HCT116 (cell line): ENCODE measurements at regions not wholly inside any gene's neighbourhood (a gene's known extent, or its start where the extent isn't known, plus 50 kb on each side); places are given as distances from the start of the nearest gene placed in this dataset.

Experiments used
- ATAC-seq: fragments of 200-7000 bp; cut with Tn5 transposase; 2 replicates; pipeline ENCODE4 v1.9.1; 2020; ENCODE audit warnings: mild to moderate bottlenecking, moderate library complexity
- BruUV-seq: library from RNA; stranded (reverse); fragments of 400-500 nt; replicated peaks from 2 replicates; lab custom pipeline; 2021; lab: Mats Ljungman, UMichigan
- CTCF ChIA-PET: fragments of 300-600 bp; sonication (Branson Sonifier 250); formaldehyde crosslinking; loops from one replicate; lab custom pipeline; 2021; ENCODE audit warnings: antibody characterized with exemption; lab: Charles Lee
- POLR2A ChIA-PET: fragments of 300-600, 350-600 bp; sonication (Branson Sonifier 250); formaldehyde crosslinking; loops from one replicate; lab custom pipeline; 2021; ENCODE audit warnings: antibody characterized with exemption; lab: Charles Lee
- RAD21 ChIA-PET, 2 experiments: fragments of 300-600 bp; sonication (Branson Sonifier 250); formaldehyde crosslinking; loops; one replicate each; lab custom pipeline; 2023; ENCODE audit warnings: low total read pairs in 2 of 2; ENCODE audit not compliant: uncharacterized antibody in 2 of 2, unreplicated experiment in 2 of 2, low non-redundant PET in 1 of 2; lab: Charles Lee
- DNase-seq: peaks from one replicate; pipeline ENCODE4 v3.0.0-alpha.2; 2010; ENCODE audit warnings: low read depth, low spot score
- H2AFZ ChIP-seq: fragments of 200-600 bp; shearing (Covaris generic), sonication (generic); 2 replicates; pipeline ENCODE4 v1.6.1; 2017; ENCODE audit warnings: low read depth, mixed run types, mixed read lengths, antibody characterized with exemption, low read length; ENCODE audit not compliant: poor library complexity, severe bottlenecking
- H3K27ac ChIP-seq: 2 replicates; pipeline ENCODE4 v1.5.1; 2012; ENCODE audit warnings: low read depth, low read length
- H3K27me3 ChIP-seq: fragments of 200-600 bp; sonication (generic); 2 replicates; pipeline ENCODE4 v1.6.1; 2016; ENCODE audit warnings: mixed run types, low read length, mixed read lengths; ENCODE audit not compliant: insufficient read depth
- H3K36me3 ChIP-seq, 2 experiments: fragments of 200-500 bp in 1 of 2; fragments of 200-600 bp in 1 of 2; sonication (Bioruptor generic) in 1 of 2; sonication (generic) in 1 of 2; 2 replicates each; pipeline versions ENCODE4 v1.5.1 to v1.6.1; 2014 to 2016; ENCODE audit warnings: low read length in 2 of 2, inconsistent platforms in 1 of 2, mixed read lengths in 1 of 2, mixed run types in 1 of 2; ENCODE audit not compliant: insufficient read depth in 2 of 2, control insufficient read depth in 1 of 2
- H3K4me1 ChIP-seq, 2 experiments: fragments of 200-600 bp in 1 of 2; sonication (generic) in 1 of 2; 2 replicates each; pipeline versions ENCODE4 v1.5.1 to v1.6.1; 2012 to 2017; ENCODE audit warnings: low read length in 2 of 2, inconsistent platforms in 1 of 2, mild to moderate bottlenecking in 1 of 2, mixed read lengths in 1 of 2, mixed run types in 1 of 2, moderate library complexity in 1 of 2; ENCODE audit not compliant: insufficient read depth in 2 of 2, control insufficient read depth in 1 of 2
- H3K4me2 ChIP-seq: fragments of 200-600 bp; sonication (generic); 2 replicates; pipeline ENCODE4 v1.6.1; 2017; ENCODE audit warnings: mixed run types, low read length, mixed read lengths
- H3K4me3 ChIP-seq, 2 experiments: fragments of 200-600 bp in 1 of 2; sonication (generic) in 1 of 2; replicated peaks in 1 of 2; 2 replicates each; pipeline ENCODE4 v1.5.1; 2011 to 2016; ENCODE audit warnings: low read length in 2 of 2, control low read depth in 1 of 2, low read depth in 1 of 2, mild to moderate bottlenecking in 1 of 2, mixed read lengths in 1 of 2, mixed run types in 1 of 2
- H3K79me2 ChIP-seq: fragments of 200-600 bp; sonication (generic); 2 replicates; pipeline ENCODE4 v1.6.1; 2017; ENCODE audit warnings: mild to moderate bottlenecking, mixed run types, low read length, moderate library complexity, mixed read lengths; ENCODE audit not compliant: insufficient read depth
- H3K9ac ChIP-seq: fragments of 200-600 bp; sonication (generic); 2 replicates; pipeline ENCODE4 v1.6.1; 2016; ENCODE audit warnings: low read length, mixed read lengths
- H3K9me2 ChIP-seq: fragments of 200-600 bp; sonication (generic), shearing (Covaris generic); 2 replicates; pipeline ENCODE4 v1.6.1; 2017; ENCODE audit warnings: mixed run types, mild to moderate bottlenecking, moderate library complexity; ENCODE audit not compliant: insufficient read depth
- H3K9me3 ChIP-seq, 2 experiments: fragments of 200-500 bp in 1 of 2; fragments of 200-600 bp in 1 of 2; sonication (Bioruptor generic) in 1 of 2; sonication (generic) in 1 of 2; 2 replicates each; pipeline ENCODE4 v1.6.1; 2014 to 2017; ENCODE audit warnings: low read length in 2 of 2, mixed read lengths in 2 of 2, inconsistent platforms in 1 of 2, low read depth in 1 of 2, mild to moderate bottlenecking in 1 of 2, mixed run types in 1 of 2, moderate library complexity in 1 of 2; ENCODE audit not compliant: control insufficient read depth in 1 of 2, insufficient read depth in 1 of 2
- H4K20me1 ChIP-seq: fragments of 200-600 bp; sonication (generic), shearing (Covaris generic); 2 replicates; pipeline ENCODE4 v1.6.1; 2017; ENCODE audit warnings: mixed run types, mild to moderate bottlenecking, moderate library complexity; ENCODE audit not compliant: insufficient read depth
- ATF3 ChIP-seq: IDR thresholded peaks from 2 replicates; pipeline ENCODE4 v1.6.1; 2012
- CBX3 ChIP-seq: IDR thresholded peaks from 2 replicates; pipeline ENCODE4 v1.6.1; 2012; ENCODE audit warnings: low read depth
- CEBPB ChIP-seq: IDR thresholded peaks from 2 replicates; pipeline ENCODE4 v1.6.1; 2012; ENCODE audit warnings: low read depth
- CTCF ChIP-seq, 3 experiments: fragments of 200-600 bp in 1 of 3; sonication (generic) in 1 of 3; IDR thresholded peaks in 2 of 3; conservative IDR thresholded peaks in 1 of 3; 2 replicates each; pipeline ENCODE4 v1.5.1; 2012 to 2017; ENCODE audit warnings: low read depth in 2 of 3, low read length in 2 of 3, antibody characterized with exemption in 1 of 3, borderline replicate concordance in 1 of 3, control low read depth in 1 of 3, mild to moderate bottlenecking in 1 of 3, mixed read lengths in 1 of 3, mixed run types in 1 of 3, moderate library complexity in 1 of 3; ENCODE audit not compliant: insufficient read depth in 1 of 3
- EGR1 ChIP-seq: IDR thresholded peaks from 2 replicates; pipeline ENCODE4 v1.6.1; 2012; ENCODE audit warnings: low read depth
- ELF1 ChIP-seq: IDR thresholded peaks from 2 replicates; pipeline ENCODE4 v1.6.1; 2012; ENCODE audit warnings: low read depth, borderline replicate concordance
- EZH2 ChIP-seq: fragments of 200-600 bp; sonication (generic); IDR thresholded peaks from 2 replicates; pipeline ENCODE4 v1.6.1; 2017; ENCODE audit warnings: antibody characterized with exemption, mixed run types
- FOSL1 ChIP-seq: IDR thresholded peaks from 2 replicates; pipeline ENCODE4 v1.6.1; 2012; ENCODE audit warnings: low read depth
- JUND ChIP-seq: IDR thresholded peaks from 2 replicates; pipeline ENCODE4 v1.6.1; 2012
- POLR2AphosphoS5 ChIP-seq: IDR thresholded peaks from 2 replicates; pipeline ENCODE4 v1.6.1; 2011; ENCODE audit warnings: mild to moderate bottlenecking, low read depth, low read length, moderate library complexity
- RAD21 ChIP-seq: IDR thresholded peaks from 2 replicates; pipeline ENCODE4 v1.6.1; 2012; ENCODE audit warnings: low read depth, mild to moderate bottlenecking
- SIN3A ChIP-seq: IDR thresholded peaks from 2 replicates; pipeline ENCODE4 v1.6.1; 2012; ENCODE audit warnings: low read depth
- SP1 ChIP-seq: IDR thresholded peaks from 2 replicates; pipeline ENCODE4 v1.6.1; 2012; ENCODE audit warnings: low read depth
- SRF ChIP-seq: IDR thresholded peaks from 2 replicates; pipeline ENCODE4 v1.6.1; 2012; ENCODE audit warnings: low read depth
- TCF7L2 ChIP-seq: IDR thresholded peaks from 2 replicates; pipeline ENCODE4 v1.7.0; 2011; ENCODE audit warnings: borderline replicate concordance, inconsistent platforms; ENCODE audit not compliant: insufficient read depth, insufficient read length; ENCODE audit errors: extremely low read depth
- YY1 ChIP-seq: IDR thresholded peaks from 2 replicates; pipeline ENCODE4 v1.6.1; 2011; ENCODE audit warnings: low read length, low read depth, moderate library complexity, mild to moderate bottlenecking; ENCODE audit not compliant: insufficient replicate concordance; ENCODE audit errors: extremely low read depth
- ZNF274 ChIP-seq: fragments of 200-500 bp; sonication (Bioruptor generic); IDR thresholded peaks from 2 replicates; pipeline ENCODE4 v1.6.1; 2014; ENCODE audit warnings: mild to moderate bottlenecking, low read depth, low read length, inconsistent platforms
- intact Hi-C: fragments of 100-400 bp; cut with micrococcal nuclease; formaldehyde crosslinking; loops from 2 replicates; pipeline ENCODE4 v1.10.0; 2022
- TF ChIP-seq, protein P1 (sequence below): IDR thresholded peaks from 2 replicates; pipeline ENCODE4 v1.6.1; 2011; ENCODE audit warnings: mild to moderate bottlenecking, low read length, moderate library complexity; ENCODE audit not compliant: insufficient replicate concordance; ENCODE audit errors: extremely low read depth
- TF ChIP-seq, protein P2 (sequence below): IDR thresholded peaks from 2 replicates; pipeline ENCODE4 v1.6.1; 2012; ENCODE audit warnings: low read depth

- ATAC-seq (no peak), DNase-seq (no peak)
- Histone ChIP-seq H4K20me1 (no peaks in the 10 kb centered on the region; the same call in 1 of the 2 replicates), H3K9me2 (no peaks in the 10 kb centered on the region), H3K36me3 (no peaks in the 10 kb centered on the region), H3K27me3 (no peaks in the 10 kb centered on the region), H3K4me2 (no peak overlapping the region), H3K4me1 (no peaks in the 10 kb centered on the region), H3K9me3 (no peaks in the 10 kb centered on the region), H3K4me3 (no peak overlapping the region), H2AFZ (no peak overlapping the region), H3K27ac (no peak overlapping the region), H3K79me2 (no peaks in the 10 kb centered on the region), H3K9ac (no peak overlapping the region)
- intact Hi-C loops: no loop called here
- BruUV-seq: no TSS peak
- ChIA-PET CTCF (no interaction called here), POLR2A (no interaction called here), RAD21 (no interaction called here)
- TF ChIP-seq SIN3A (no peak), CTCF (IDR thresholded peaks at IDR 0.05 in 2 of 3, conservative IDR thresholded peaks at IDR 0.05 in 1 of 3; ENCODE audit: borderline replicate concordance in 1 of 3, insufficient read depth in 1 of 3, low read depth in 2 of 3, low read length in 2 of 3) (no peak), YY1 (no peak), TCF7L2 (no peak), SRF (no peak), POLR2AphosphoS5 (no peak), JUND (no peak), EGR1 (no peak), FOSL1 (no peak), EZH2 (no peak), ATF3 (no peak), RAD21 (no peak), SP1 (no peak), CBX3 (no peak), CEBPB (no peak), ELF1 (no peak), ZNF274 (no peak)
- TF ChIP-seq, protein P1, sequence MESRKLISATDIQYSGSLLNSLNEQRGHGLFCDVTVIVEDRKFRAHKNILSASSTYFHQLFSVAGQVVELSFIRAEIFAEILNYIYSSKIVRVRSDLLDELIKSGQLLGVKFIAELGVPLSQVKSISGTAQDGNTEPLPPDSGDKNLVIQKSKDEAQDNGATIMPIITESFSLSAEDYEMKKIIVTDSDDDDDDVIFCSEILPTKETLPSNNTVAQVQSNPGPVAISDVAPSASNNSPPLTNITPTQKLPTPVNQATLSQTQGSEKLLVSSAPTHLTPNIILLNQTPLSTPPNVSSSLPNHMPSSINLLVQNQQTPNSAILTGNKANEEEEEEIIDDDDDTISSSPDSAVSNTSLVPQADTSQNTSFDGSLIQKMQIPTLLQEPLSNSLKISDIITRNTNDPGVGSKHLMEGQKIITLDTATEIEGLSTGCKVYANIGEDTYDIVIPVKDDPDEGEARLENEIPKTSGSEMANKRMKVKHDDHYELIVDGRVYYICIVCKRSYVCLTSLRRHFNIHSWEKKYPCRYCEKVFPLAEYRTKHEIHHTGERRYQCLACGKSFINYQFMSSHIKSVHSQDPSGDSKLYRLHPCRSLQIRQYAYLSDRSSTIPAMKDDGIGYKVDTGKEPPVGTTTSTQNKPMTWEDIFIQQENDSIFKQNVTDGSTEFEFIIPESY: no peak
- TF ChIP-seq, protein P2, sequence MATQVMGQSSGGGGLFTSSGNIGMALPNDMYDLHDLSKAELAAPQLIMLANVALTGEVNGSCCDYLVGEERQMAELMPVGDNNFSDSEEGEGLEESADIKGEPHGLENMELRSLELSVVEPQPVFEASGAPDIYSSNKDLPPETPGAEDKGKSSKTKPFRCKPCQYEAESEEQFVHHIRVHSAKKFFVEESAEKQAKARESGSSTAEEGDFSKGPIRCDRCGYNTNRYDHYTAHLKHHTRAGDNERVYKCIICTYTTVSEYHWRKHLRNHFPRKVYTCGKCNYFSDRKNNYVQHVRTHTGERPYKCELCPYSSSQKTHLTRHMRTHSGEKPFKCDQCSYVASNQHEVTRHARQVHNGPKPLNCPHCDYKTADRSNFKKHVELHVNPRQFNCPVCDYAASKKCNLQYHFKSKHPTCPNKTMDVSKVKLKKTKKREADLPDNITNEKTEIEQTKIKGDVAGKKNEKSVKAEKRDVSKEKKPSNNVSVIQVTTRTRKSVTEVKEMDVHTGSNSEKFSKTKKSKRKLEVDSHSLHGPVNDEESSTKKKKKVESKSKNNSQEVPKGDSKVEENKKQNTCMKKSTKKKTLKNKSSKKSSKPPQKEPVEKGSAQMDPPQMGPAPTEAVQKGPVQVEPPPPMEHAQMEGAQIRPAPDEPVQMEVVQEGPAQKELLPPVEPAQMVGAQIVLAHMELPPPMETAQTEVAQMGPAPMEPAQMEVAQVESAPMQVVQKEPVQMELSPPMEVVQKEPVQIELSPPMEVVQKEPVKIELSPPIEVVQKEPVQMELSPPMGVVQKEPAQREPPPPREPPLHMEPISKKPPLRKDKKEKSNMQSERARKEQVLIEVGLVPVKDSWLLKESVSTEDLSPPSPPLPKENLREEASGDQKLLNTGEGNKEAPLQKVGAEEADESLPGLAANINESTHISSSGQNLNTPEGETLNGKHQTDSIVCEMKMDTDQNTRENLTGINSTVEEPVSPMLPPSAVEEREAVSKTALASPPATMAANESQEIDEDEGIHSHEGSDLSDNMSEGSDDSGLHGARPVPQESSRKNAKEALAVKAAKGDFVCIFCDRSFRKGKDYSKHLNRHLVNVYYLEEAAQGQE: no peak
These were observed 524.2 kb downstream of the IQCM start for GRCh38 chr4:149291463-149291862.
